ENCODE measurements at regions not wholly inside any gene's neighbourhood (a gene's known extent, or its start where the extent isn't known, plus 50 kb on each side); places are given as distances from the start of the nearest gene placed in this dataset.
"Not testable (repeated sequence)": the region's sequence is repeated elsewhere in the genome, so short reads cannot be mapped to it uniquely, and the experiment has no call there.

GRCh38 chr12:59115526-59115925 lies 195.2 kb upstream of the LRIG3 start:
- no peaks in the 10 kb centered on the region for H3K4me1 ChIP-seq
- H3K27me3 ChIP-seq = no peaks in the 10 kb centered on the region
- intact Hi-C loops (cut with DNase I) = no loop called here
- no peak overlapping the region for H3K9ac ChIP-seq (ENCODE audit: low read depth in 2 of 2, low read length in 2 of 2)
- no peak overlapping the region for H3K4me3 ChIP-seq
- no peak overlapping the region for H3K27ac ChIP-seq
- H3K36me3 ChIP-seq = no peaks in the 10 kb centered on the region
- no peak for DNase-seq
- H3K9me3 ChIP-seq = no peaks in the 10 kb centered on the region
- no peak for TF ChIP-seq CTCF (IDR thresholded peaks at IDR 0.05)

- Histone ChIP-seq H3K27ac (no peak overlapping the region), H3K36me3 (no peaks in the 10 kb centered on the region), H3K4me3 (no peak overlapping the region), H3K27me3 (no peaks in the 10 kb centered on the region), H3K9ac (ENCODE audit: low read depth in 2 of 2, low read length in 2 of 2) (no peak overlapping the region), H3K4me1 (no peaks in the 10 kb centered on the region), H3K9me3 (no peaks in the 10 kb centered on the region)
- peak; percentile 88 for DNase-seq
- TF ChIP-seq CTCF (IDR thresholded peaks at IDR 0.05) = peak; percentile 75
- intact Hi-C loops (cut with DNase I) = loop anchor here (5.0 kb wide), 1 partner anchor 38 kb away; no protein-coding TSS in a partner anchor
These were observed 193.7 kb upstream of the LRIG3 start for GRCh38 chr12:59113831-59114615.

- intact Hi-C loops (cut with DNase I) = loop anchor here (5.0 kb wide), 1 partner anchor 40 kb away; no protein-coding TSS in a partner anchor
- H3K36me3 ChIP-seq = no peaks in the 10 kb centered on the region
- no peak for TF ChIP-seq CTCF (IDR thresholded peaks at IDR 0.05)
- H3K9me3 ChIP-seq = no peaks in the 10 kb centered on the region
- no peak overlapping the region for H3K27ac ChIP-seq
- H3K4me3 ChIP-seq = no peak overlapping the region
- no peaks in the 10 kb centered on the region for H3K4me1 ChIP-seq
- no peak for DNase-seq
- no peak overlapping the region for H3K9ac ChIP-seq (ENCODE audit: low read depth in 2 of 2, low read length in 2 of 2)
- no peaks in the 10 kb centered on the region for H3K27me3 ChIP-seq
These were observed 191.5 kb upstream of the LRIG3 start for GRCh38 chr12:59111851-59112250.

GRCh38 chr12:59108516-59108915 lies 188.2 kb upstream of the LRIG3 start:
- H3K27me3 ChIP-seq; H3K27ac ChIP-seq; H3K4me1 ChIP-seq; H3K36me3 ChIP-seq; intact Hi-C loops (cut with DNase I); H3K4me3 ChIP-seq; DNase-seq; H3K9me3 ChIP-seq; H3K9ac ChIP-seq (ENCODE audit: low read depth in 2 of 2, low read length in 2 of 2): not testable (repeated sequence)

GRCh38 chr12:59100585-59100984 lies 180.3 kb upstream of the LRIG3 start:
- Histone ChIP-seq H3K4me3 (no peak overlapping the region), H3K27me3 (no peaks in the 10 kb centered on the region), H3K9ac (ENCODE audit: low read depth in 2 of 2, low read length in 2 of 2) (no peak overlapping the region), H3K9me3 (no peaks in the 10 kb centered on the region), H3K36me3 (no peaks in the 10 kb centered on the region), H3K27ac (no peak overlapping the region), H3K4me1 (no peaks in the 10 kb centered on the region)
- DNase-seq = no peak
- intact Hi-C loops (cut with DNase I) = no loop called here
- TF ChIP-seq CTCF (IDR thresholded peaks at IDR 0.05) = no peak

- Histone ChIP-seq H3K27ac (no peak overlapping the region), H3K4me1 (no peaks in the 10 kb centered on the region), H3K9ac (ENCODE audit: low read depth in 2 of 2, low read length in 2 of 2) (no peak overlapping the region), H3K9me3 (no peaks in the 10 kb centered on the region), H3K4me3 (no peak overlapping the region), H3K27me3 (no peaks in the 10 kb centered on the region), H3K36me3 (no peaks in the 10 kb centered on the region)
- TF ChIP-seq CTCF (IDR thresholded peaks at IDR 0.05) = no peak
- intact Hi-C loops (cut with DNase I) = no loop called here
- DNase-seq = no peak
These were observed 177.6 kb upstream of the LRIG3 start for GRCh38 chr12:59097876-59098275.

All from colonic mucosa (tissue), 4 donors.